Thyroid gland (tissue), 4 donors: ENCODE measurements at regions not wholly inside any gene's neighbourhood (a gene's known extent, or its start where the extent isn't known, plus 50 kb on each side); places are given as distances from the start of the nearest gene placed in this dataset.

Experiments
- POLR2A ChIP-seq, 2 donors: fragments of 450-650 bp; IDR thresholded peaks; one replicate each; pipeline ENCODE4 v1.6.1; 2017; ENCODE audit warnings: antibody characterized with exemption in 2 of 2, mild to moderate bottlenecking in 2 of 2, moderate library complexity in 1 of 2
- TF ChIP-seq, protein P1 (sequence below), 6 experiments: fragments of 200-600 bp in 3 of 6; fragments of 450-650 bp in 3 of 6; sonication (generic) in 3 of 6; IDR thresholded peaks; one replicate each; pipeline ENCODE4 v1.5.1; 2016 to 2019; ENCODE audit warnings: antibody characterized with exemption in 6 of 6, mild to moderate bottlenecking in 2 of 6, inconsistent platforms in 1 of 6, moderate library complexity in 1 of 6

- TF ChIP-seq, protein P1, sequence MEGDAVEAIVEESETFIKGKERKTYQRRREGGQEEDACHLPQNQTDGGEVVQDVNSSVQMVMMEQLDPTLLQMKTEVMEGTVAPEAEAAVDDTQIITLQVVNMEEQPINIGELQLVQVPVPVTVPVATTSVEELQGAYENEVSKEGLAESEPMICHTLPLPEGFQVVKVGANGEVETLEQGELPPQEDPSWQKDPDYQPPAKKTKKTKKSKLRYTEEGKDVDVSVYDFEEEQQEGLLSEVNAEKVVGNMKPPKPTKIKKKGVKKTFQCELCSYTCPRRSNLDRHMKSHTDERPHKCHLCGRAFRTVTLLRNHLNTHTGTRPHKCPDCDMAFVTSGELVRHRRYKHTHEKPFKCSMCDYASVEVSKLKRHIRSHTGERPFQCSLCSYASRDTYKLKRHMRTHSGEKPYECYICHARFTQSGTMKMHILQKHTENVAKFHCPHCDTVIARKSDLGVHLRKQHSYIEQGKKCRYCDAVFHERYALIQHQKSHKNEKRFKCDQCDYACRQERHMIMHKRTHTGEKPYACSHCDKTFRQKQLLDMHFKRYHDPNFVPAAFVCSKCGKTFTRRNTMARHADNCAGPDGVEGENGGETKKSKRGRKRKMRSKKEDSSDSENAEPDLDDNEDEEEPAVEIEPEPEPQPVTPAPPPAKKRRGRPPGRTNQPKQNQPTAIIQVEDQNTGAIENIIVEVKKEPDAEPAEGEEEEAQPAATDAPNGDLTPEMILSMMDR (IDR thresholded peaks at IDR 0.05) = no peak
- TF ChIP-seq POLR2A (IDR thresholded peaks at IDR 0.05) = no peak
These were observed 388.5 kb upstream of the PAPPA start for GRCh38 chr9:115765060-115765459.
